OCI-LY7 (cell line): ENCODE measurements at regions not wholly inside any gene's neighbourhood (a gene's known extent, or its start where the extent isn't known, plus 50 kb on each side); places are given as distances from the start of the nearest gene placed in this dataset.

ENCODE experiments used
- BruUV-seq: library from RNA; stranded (reverse); fragments of 400-500 nt; replicated peaks from 2 replicates; lab custom pipeline; 2021; lab: Mats Ljungman, UMichigan
- CTCF ChIA-PET: fragments of 300-600 bp; sonication (Branson Sonifier 250); formaldehyde crosslinking; loops from one replicate; lab custom pipeline; 2022; ENCODE audit warnings: antibody characterized with exemption; ENCODE audit not compliant: unreplicated experiment; lab: Charles Lee
- POLR2A ChIA-PET: fragments of 300-600 bp; sonication (Branson Sonifier 250); formaldehyde crosslinking; loops from one replicate; lab custom pipeline; 2022; ENCODE audit warnings: antibody characterized with exemption; lab: Charles Lee
- DNase-seq: peaks from one replicate; pipeline ENCODE4 v3.0.0-alpha.2; 2015; ENCODE audit warnings: low spot score
- H2AFZ ChIP-seq: fragments of 200-600 bp; sonication (generic), shearing (Covaris generic); 2 replicates; pipeline ENCODE4 v1.6.1; 2014; ENCODE audit warnings: mild to moderate bottlenecking, antibody characterized with exemption, low read length, moderate library complexity
- H3K27ac ChIP-seq: fragments of 200-600 bp; sonication (generic); 2 replicates; pipeline ENCODE4 v1.5.1; 2014; ENCODE audit warnings: mixed run types, low read depth, mild to moderate bottlenecking, moderate library complexity, low read length, inconsistent platforms; ENCODE audit not compliant: poor library complexity, severe bottlenecking
- H3K36me3 ChIP-seq: fragments of 200-600 bp; sonication (generic); 2 replicates; pipeline ENCODE4 v1.6.1; 2014; ENCODE audit warnings: mild to moderate bottlenecking, antibody characterized with exemption, low read length, moderate library complexity, mixed read lengths; ENCODE audit not compliant: insufficient read depth
- H3K4me1 ChIP-seq: fragments of 200-600 bp; sonication (generic); 2 replicates; pipeline ENCODE4 v1.5.1; 2014; ENCODE audit warnings: mild to moderate bottlenecking, low read length; ENCODE audit not compliant: insufficient read depth, poor library complexity, severe bottlenecking
- H3K4me2 ChIP-seq: fragments of 200-600 bp; sonication (generic); 2 replicates; pipeline ENCODE4 v1.6.1; 2014; ENCODE audit warnings: mild to moderate bottlenecking, low read length
- H3K4me3 ChIP-seq: fragments of 200-600 bp; sonication (generic); 2 replicates; pipeline ENCODE4 v1.5.1; 2014; ENCODE audit warnings: mild to moderate bottlenecking, low read depth, low read length; ENCODE audit not compliant: poor library complexity, severe bottlenecking
- H3K79me2 ChIP-seq: fragments of 200-600 bp; sonication (generic); 2 replicates; pipeline ENCODE4 v1.6.1; 2016; ENCODE audit warnings: low read depth, mild to moderate bottlenecking, low read length, moderate library complexity, mixed read lengths; ENCODE audit not compliant: insufficient read depth
- H3K9me2 ChIP-seq: fragments of 200-600 bp; sonication (generic); 2 replicates; pipeline ENCODE4 v1.6.1; 2016; ENCODE audit warnings: mild to moderate bottlenecking, low read length, mixed read lengths; ENCODE audit not compliant: insufficient read depth
- H3K9me3 ChIP-seq: fragments of 200-600 bp; sonication (generic); 2 replicates; pipeline ENCODE4 v1.6.1; 2014; ENCODE audit warnings: mild to moderate bottlenecking, mixed run types, low read length, mixed read lengths
- H4K20me1 ChIP-seq: fragments of 200-600 bp; sonication (generic); 2 replicates; pipeline ENCODE4 v1.6.1; 2014; ENCODE audit warnings: mild to moderate bottlenecking, antibody characterized with exemption, low read length, moderate library complexity, mixed read lengths; ENCODE audit not compliant: insufficient read depth
- EZH2phosphoT487 ChIP-seq: fragments of 200-600 bp; sonication (generic); IDR thresholded peaks from 2 replicates; pipeline ENCODE4 v1.6.1; 2018; ENCODE audit warnings: low read depth, borderline replicate concordance, mild to moderate bottlenecking, mixed run types, antibody characterized with exemption, low read length, moderate library complexity, mixed read lengths
- intact Hi-C: fragments of 100-400 bp; cut with micrococcal nuclease; formaldehyde crosslinking; loops from one replicate; pipeline ENCODE4 v1.10.0; 2022; ENCODE audit not compliant: unreplicated experiment
- TF ChIP-seq, protein P1 (sequence below): fragments of 200-600 bp; sonication (generic); conservative IDR thresholded peaks from 2 replicates; pipeline ENCODE4 v1.5.1; 2014; ENCODE audit warnings: mild to moderate bottlenecking, antibody characterized with exemption, low read length, moderate library complexity, mixed read lengths

DNA sequence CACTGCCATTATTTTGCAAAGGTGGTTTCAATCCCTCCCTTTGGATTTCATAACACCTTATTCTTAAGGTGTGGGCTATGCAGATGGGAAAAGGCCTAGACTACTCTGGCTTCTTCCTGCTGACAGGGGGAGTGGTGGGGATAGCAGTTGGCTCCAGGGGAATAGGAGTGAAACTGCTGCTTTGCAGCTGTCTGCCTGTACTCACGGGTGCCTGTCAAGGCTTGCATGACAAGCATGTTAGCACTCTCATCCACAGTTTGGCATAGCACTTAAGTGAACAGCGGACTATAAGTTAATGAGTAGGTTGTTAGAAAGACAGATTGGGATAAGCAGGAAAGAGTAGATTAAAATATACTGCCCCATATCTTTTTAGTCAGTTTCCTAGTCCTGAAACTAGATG lies 287.5 kb upstream of the DAB1 start:
- BruUV-seq, result no TSS peak
- no peak overlapping the region for H3K27ac ChIP-seq
- no peak overlapping the region for H3K4me3 ChIP-seq
- H3K9me2 ChIP-seq, result no peaks in the 10 kb centered on the region
- H3K36me3 ChIP-seq, result no peaks in the 10 kb centered on the region
- TF ChIP-seq, protein P1, sequence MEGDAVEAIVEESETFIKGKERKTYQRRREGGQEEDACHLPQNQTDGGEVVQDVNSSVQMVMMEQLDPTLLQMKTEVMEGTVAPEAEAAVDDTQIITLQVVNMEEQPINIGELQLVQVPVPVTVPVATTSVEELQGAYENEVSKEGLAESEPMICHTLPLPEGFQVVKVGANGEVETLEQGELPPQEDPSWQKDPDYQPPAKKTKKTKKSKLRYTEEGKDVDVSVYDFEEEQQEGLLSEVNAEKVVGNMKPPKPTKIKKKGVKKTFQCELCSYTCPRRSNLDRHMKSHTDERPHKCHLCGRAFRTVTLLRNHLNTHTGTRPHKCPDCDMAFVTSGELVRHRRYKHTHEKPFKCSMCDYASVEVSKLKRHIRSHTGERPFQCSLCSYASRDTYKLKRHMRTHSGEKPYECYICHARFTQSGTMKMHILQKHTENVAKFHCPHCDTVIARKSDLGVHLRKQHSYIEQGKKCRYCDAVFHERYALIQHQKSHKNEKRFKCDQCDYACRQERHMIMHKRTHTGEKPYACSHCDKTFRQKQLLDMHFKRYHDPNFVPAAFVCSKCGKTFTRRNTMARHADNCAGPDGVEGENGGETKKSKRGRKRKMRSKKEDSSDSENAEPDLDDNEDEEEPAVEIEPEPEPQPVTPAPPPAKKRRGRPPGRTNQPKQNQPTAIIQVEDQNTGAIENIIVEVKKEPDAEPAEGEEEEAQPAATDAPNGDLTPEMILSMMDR, result no peak
- TF ChIP-seq EZH2phosphoT487, result no peak
- no peak overlapping the region for H2AFZ ChIP-seq
- no peak for DNase-seq
- CTCF ChIA-PET, result no interaction called here
- H3K4me1 ChIP-seq, result no peaks in the 10 kb centered on the region
- no peaks in the 10 kb centered on the region for H3K79me2 ChIP-seq
- intact Hi-C loops, result no loop called here
- no peak overlapping the region for H3K4me2 ChIP-seq
- POLR2A ChIA-PET, result no interaction called here
- H3K9me3 ChIP-seq, result no peaks in the 10 kb centered on the region
- H4K20me1 ChIP-seq, result no peaks in the 10 kb centered on the region

DNA sequence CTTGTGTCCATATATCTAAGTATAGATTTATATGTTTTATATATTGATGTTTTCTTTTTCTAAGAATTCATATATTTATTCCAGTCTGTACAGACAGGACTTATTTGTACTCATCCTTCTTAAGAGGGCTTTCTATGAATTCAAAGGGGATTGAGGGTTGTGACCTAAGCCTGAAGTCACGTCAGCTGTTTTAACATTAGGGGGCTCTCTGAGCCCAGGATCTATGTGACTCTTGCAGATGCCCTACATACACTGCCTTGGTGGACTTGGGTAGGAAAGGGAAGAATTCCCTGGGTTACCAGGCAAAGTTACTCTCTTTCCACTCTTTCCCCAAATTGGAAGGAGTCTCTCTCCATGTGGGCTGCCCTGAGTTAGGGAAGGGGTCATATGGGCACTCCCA lies 283.8 kb upstream of the DAB1 start:
- ChIA-PET CTCF (no interaction called here), POLR2A (no interaction called here)
- H3K36me3 ChIP-seq, result no peaks in the 10 kb centered on the region
- intact Hi-C loops, result no loop called here
- no peaks in the 10 kb centered on the region for H3K9me3 ChIP-seq
- peaks cover under 1% of the 10 kb centered on the region; the same call in 1 of the 2 replicates for H3K9me2 ChIP-seq
- no peak overlapping the region for H2AFZ ChIP-seq
- TF ChIP-seq EZH2phosphoT487, result no peak
- TF ChIP-seq, protein P1, result no peak
- no peaks in the 10 kb centered on the region for H3K79me2 ChIP-seq
- no TSS peak for BruUV-seq
- no peak for DNase-seq
- no peak overlapping the region for H3K27ac ChIP-seq
- H3K4me1 ChIP-seq, result no peaks in the 10 kb centered on the region
- no peak overlapping the region for H3K4me2 ChIP-seq
- no peaks in the 10 kb centered on the region for H4K20me1 ChIP-seq
- no peak overlapping the region for H3K4me3 ChIP-seq

DNA sequence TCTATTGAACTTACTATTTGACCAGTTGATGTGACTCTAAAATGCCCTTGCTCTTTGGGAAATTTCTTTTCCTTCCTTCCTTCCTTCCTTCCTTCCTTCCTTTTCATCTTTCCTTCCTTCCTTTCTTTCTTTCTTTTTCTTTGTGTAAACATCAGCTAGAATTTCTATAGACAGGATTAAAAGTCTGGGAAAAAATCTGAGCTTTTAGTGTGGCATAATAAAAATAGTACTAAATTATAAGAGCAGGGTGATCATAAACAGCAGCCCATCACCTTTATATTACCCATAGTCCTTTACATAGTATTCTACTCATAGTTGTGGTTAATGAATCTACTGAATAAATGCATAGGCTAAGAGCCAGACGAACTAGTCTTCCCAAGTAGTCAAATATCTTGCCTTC lies 281.0 kb upstream of the DAB1 start:
- Histone ChIP-seq H3K27ac (no peak overlapping the region), H4K20me1 (no peaks in the 10 kb centered on the region), H3K9me3 (no peaks in the 10 kb centered on the region), H3K79me2 (no peaks in the 10 kb centered on the region), H2AFZ (no peak overlapping the region), H3K4me2 (no peak overlapping the region), H3K36me3 (no peaks in the 10 kb centered on the region), H3K4me1 (no peaks in the 10 kb centered on the region), H3K4me3 (no peak overlapping the region), H3K9me2 (peaks cover 5% of the 10 kb centered on the region; the same call in 1 of the 2 replicates)
- no peak for DNase-seq
- intact Hi-C loops, result no loop called here
- CTCF ChIA-PET, result no interaction called here
- BruUV-seq, result no TSS peak
- POLR2A ChIA-PET, result interaction anchor here (0.7 kb wide), 1 partner anchor 77 kb away, joined by 3 read pairs; no protein-coding TSS in a partner anchor
- TF ChIP-seq EZH2phosphoT487, result no peak
- TF ChIP-seq, protein P1, result no peak
